ENCODE measurements at regions not wholly inside any gene's neighbourhood (a gene's known extent, or its start where the extent isn't known, plus 50 kb on each side); places are given as distances from the start of the nearest gene placed in this dataset.

- H3K36me3 ChIP-seq, result peaks cover 3% of the 10 kb centered on the region
- no peak overlapping the region for H2AFZ ChIP-seq (replicated peaks)
- Mint-ChIP-seq H3K4me1 (no peaks in the 10 kb centered on the region), H3K9me3 (peaks cover 20% of the 10 kb centered on the region), H3K36me3 (no peaks in the 10 kb centered on the region), H3K27me3 (ENCODE audit: insufficient read depth, low read depth) (peaks cover 5% of the 10 kb centered on the region), H3K27ac (no peak overlapping the region), H3K4me3 (no peak overlapping the region)
- no peaks in the 10 kb centered on the region for H4K20me1 ChIP-seq (ENCODE audit: low read depth)
- no peaks in the 10 kb centered on the region for H3K9me3 ChIP-seq (ENCODE audit: low read depth)
- TF ChIP-seq EZH2 (IDR thresholded peaks at IDR 0.05), result no peak
- TF ChIP-seq CTCF (IDR thresholded peaks at IDR 0.05), result no peak
- no peak for TF ChIP-seq EZH2phosphoT487 (IDR thresholded peaks at IDR 0.05)
- H3K27ac ChIP-seq, result no peak overlapping the region
- no peaks in the 10 kb centered on the region for H3F3A ChIP-seq (ENCODE audit: low read depth)
- no peak for DNase-seq (ENCODE audit: low spot score)
- H3K4me3 ChIP-seq, result no peak overlapping the region
- no peak overlapping the region for H3K9ac ChIP-seq
- H3K4me2 ChIP-seq, result no peak overlapping the region
- no peaks in the 10 kb centered on the region for H3K27me3 ChIP-seq
- H3K4me1 ChIP-seq, result no peaks in the 10 kb centered on the region
- no peaks in the 10 kb centered on the region for H3K79me2 ChIP-seq (ENCODE audit: low read depth)
Measured at GRCh38 chr6:134603561-134603960, 285.6 kb upstream of the SGK1 start.

GRCh38 chr6:134602123-134602522 lies 284.2 kb upstream of the SGK1 start:
- Histone ChIP-seq H3K27me3 (no peaks in the 10 kb centered on the region), H2AFZ (replicated peaks) (no peak overlapping the region), H3K79me2 (ENCODE audit: low read depth) (no peaks in the 10 kb centered on the region), H3K4me1 (no peaks in the 10 kb centered on the region), H3K4me2 (no peak overlapping the region), H3K36me3 (peaks cover 3% of the 10 kb centered on the region), H3F3A (ENCODE audit: low read depth) (no peaks in the 10 kb centered on the region), H3K9ac (no peak overlapping the region), H3K9me3 (ENCODE audit: low read depth) (no peaks in the 10 kb centered on the region), H3K27ac (no peak overlapping the region), H3K4me3 (no peak overlapping the region), H4K20me1 (ENCODE audit: low read depth) (no peaks in the 10 kb centered on the region)
- peaks cover 5% of the 10 kb centered on the region for H3K27me3 Mint-ChIP-seq (ENCODE audit: insufficient read depth, low read depth)
- H3K27ac Mint-ChIP-seq, result no peak overlapping the region
- DNase-seq (ENCODE audit: low spot score), result no peak
- no peak for TF ChIP-seq EZH2 (IDR thresholded peaks at IDR 0.05)
- TF ChIP-seq EZH2phosphoT487 (IDR thresholded peaks at IDR 0.05), result no peak
- no peak for TF ChIP-seq CTCF (IDR thresholded peaks at IDR 0.05)
- H3K36me3 Mint-ChIP-seq, result no peaks in the 10 kb centered on the region
- peaks cover 20% of the 10 kb centered on the region for H3K9me3 Mint-ChIP-seq
- no peaks in the 10 kb centered on the region for H3K4me1 Mint-ChIP-seq
- H3K4me3 Mint-ChIP-seq, result no peak overlapping the region

GRCh38 chr6:134600671-134601070 lies 282.8 kb upstream of the SGK1 start:
- Histone ChIP-seq H3K27ac (no peak overlapping the region), H4K20me1 (ENCODE audit: low read depth) (no peaks in the 10 kb centered on the region), H3K9me3 (ENCODE audit: low read depth) (no peaks in the 10 kb centered on the region), H3K27me3 (no peaks in the 10 kb centered on the region), H3F3A (ENCODE audit: low read depth) (no peaks in the 10 kb centered on the region), H3K4me1 (no peaks in the 10 kb centered on the region), H2AFZ (replicated peaks) (no peak overlapping the region), H3K9ac (no peak overlapping the region), H3K4me3 (no peak overlapping the region), H3K36me3 (peaks cover 3% of the 10 kb centered on the region), H3K79me2 (ENCODE audit: low read depth) (no peaks in the 10 kb centered on the region), H3K4me2 (no peak overlapping the region)
- H3K27me3 Mint-ChIP-seq (ENCODE audit: insufficient read depth, low read depth), result peaks cover 5% of the 10 kb centered on the region
- H3K9me3 Mint-ChIP-seq, result peaks cover 20% of the 10 kb centered on the region
- no peak for DNase-seq (ENCODE audit: low spot score)
- H3K36me3 Mint-ChIP-seq, result no peaks in the 10 kb centered on the region
- no peak overlapping the region for H3K4me3 Mint-ChIP-seq
- no peak for TF ChIP-seq CTCF (IDR thresholded peaks at IDR 0.05)
- no peak for TF ChIP-seq EZH2 (IDR thresholded peaks at IDR 0.05)
- TF ChIP-seq EZH2phosphoT487 (IDR thresholded peaks at IDR 0.05), result no peak
- H3K27ac Mint-ChIP-seq, result no peak overlapping the region
- no peaks in the 10 kb centered on the region for H3K4me1 Mint-ChIP-seq

Data from neural progenitor cell (in vitro differentiated cells).